PC-3 (cell line): ENCODE measurements at regions not wholly inside any gene's neighbourhood (a gene's known extent, or its start where the extent isn't known, plus 50 kb on each side); places are given as distances from the start of the nearest gene placed in this dataset.

ENCODE experiments used
- ATAC-seq: fragments of 200-7000 bp; cut with Tn5 transposase; 2 replicates; pipeline ENCODE4 v1.9.1; 2020; ENCODE audit warnings: mild to moderate bottlenecking, moderate library complexity
- BruUV-seq: library from RNA; stranded (reverse); fragments of 400-500 nt; replicated peaks from 2 replicates; lab custom pipeline; 2021; lab: Mats Ljungman, UMichigan
- CTCF ChIA-PET: fragments of 300-600 bp; sonication (Branson Sonifier 250); formaldehyde crosslinking; loops from one replicate; lab custom pipeline; 2022; ENCODE audit warnings: antibody characterized with exemption; lab: Charles Lee
- POLR2A ChIA-PET: fragments of 300-600 bp; sonication (Branson Sonifier 250); formaldehyde crosslinking; loops from one replicate; lab custom pipeline; 2022; ENCODE audit warnings: antibody characterized with exemption; ENCODE audit not compliant: unreplicated experiment; lab: Charles Lee
- DNase-seq: peaks from one replicate; pipeline ENCODE4 v3.0.0-alpha.2; 2015
- H2AFZ ChIP-seq: fragments of 300-600 bp; sonication (generic); 2 replicates; pipeline ENCODE4 v1.6.0; 2016; ENCODE audit warnings: antibody characterized with exemption, low read length
- H3F3A ChIP-seq: fragments of 300-600 bp; sonication (generic); one replicate; pipeline ENCODE4 v1.6.0; 2017; ENCODE audit warnings: antibody characterized with exemption, low read length, control low read depth, mild to moderate bottlenecking; ENCODE audit not compliant: unreplicated experiment
- H3K27ac ChIP-seq: fragments of 300-600 bp; sonication (generic); 2 replicates; pipeline ENCODE4 v1.5.1; 2016; ENCODE audit warnings: mild to moderate bottlenecking, low read length
- H3K27me3 ChIP-seq: fragments of 300-600 bp; sonication (generic); 2 replicates; pipeline ENCODE4 v1.6.1; 2016; ENCODE audit warnings: low read length, mixed read lengths
- H3K36me3 ChIP-seq: fragments of 300-600 bp; sonication (generic); 2 replicates; pipeline ENCODE4 v1.6.1; 2016; ENCODE audit warnings: low read depth, mixed run types, low read length, mixed read lengths
- H3K4me1 ChIP-seq: fragments of 300-600 bp; sonication (generic); 2 replicates; pipeline ENCODE4 v1.5.1; 2016; ENCODE audit warnings: low read length; ENCODE audit not compliant: insufficient read depth
- H3K4me2 ChIP-seq: fragments of 300-600 bp; sonication (generic); 2 replicates; pipeline ENCODE4 v1.6.0; 2016; ENCODE audit warnings: low read length
- H3K4me3 ChIP-seq: fragments of 300-600 bp; sonication (generic); 2 replicates; pipeline ENCODE4 v1.5.1; 2016; ENCODE audit warnings: mild to moderate bottlenecking, low read length, mixed read lengths
- H3K79me2 ChIP-seq: fragments of 300-600 bp; sonication (generic); 2 replicates; pipeline ENCODE4 v1.6.1; 2017; ENCODE audit warnings: low read length, mixed read lengths
- H3K9ac ChIP-seq: fragments of 300-600 bp; sonication (generic); 2 replicates; pipeline ENCODE4 v1.6.0; 2016; ENCODE audit warnings: mild to moderate bottlenecking, low read length
- H3K9me2 ChIP-seq: fragments of 300-600 bp; sonication (generic); replicated peaks from 2 replicates; pipeline ENCODE4 v1.6.1; 2016; ENCODE audit warnings: mixed run types, low read length, mixed read lengths
- H3K9me3 ChIP-seq: fragments of 300-600 bp; sonication (generic); 2 replicates; pipeline ENCODE4 v1.6.1; 2016; ENCODE audit warnings: low read length, mixed read lengths
- H4K20me1 ChIP-seq: fragments of 300-600 bp; sonication (generic); 2 replicates; pipeline ENCODE4 v1.6.1; 2016; ENCODE audit warnings: low read length, mixed read lengths
- CTCF ChIP-seq: fragments of 300-600 bp; sonication (generic); conservative IDR thresholded peaks from 2 replicates; pipeline ENCODE4 v1.5.1; 2017; ENCODE audit warnings: antibody characterized with exemption, low read depth, mild to moderate bottlenecking, low read length
- EZH2 ChIP-seq: fragments of 300-600 bp; sonication (generic); IDR thresholded peaks from one replicate; pipeline ENCODE4 v1.6.1; 2017; ENCODE audit warnings: antibody characterized with exemption, mild to moderate bottlenecking, low read length; ENCODE audit not compliant: unreplicated experiment
- EZH2phosphoT487 ChIP-seq: fragments of 300-600 bp; sonication (generic); IDR thresholded peaks from 2 replicates; pipeline ENCODE4 v1.6.1; 2018; ENCODE audit warnings: mild to moderate bottlenecking, antibody characterized with exemption, low read length, borderline replicate concordance
- intact Hi-C: fragments of 100-400 bp; cut with micrococcal nuclease; formaldehyde crosslinking; loops from 2 replicates; pipeline ENCODE4 v1.9.0; 2023

DNA sequence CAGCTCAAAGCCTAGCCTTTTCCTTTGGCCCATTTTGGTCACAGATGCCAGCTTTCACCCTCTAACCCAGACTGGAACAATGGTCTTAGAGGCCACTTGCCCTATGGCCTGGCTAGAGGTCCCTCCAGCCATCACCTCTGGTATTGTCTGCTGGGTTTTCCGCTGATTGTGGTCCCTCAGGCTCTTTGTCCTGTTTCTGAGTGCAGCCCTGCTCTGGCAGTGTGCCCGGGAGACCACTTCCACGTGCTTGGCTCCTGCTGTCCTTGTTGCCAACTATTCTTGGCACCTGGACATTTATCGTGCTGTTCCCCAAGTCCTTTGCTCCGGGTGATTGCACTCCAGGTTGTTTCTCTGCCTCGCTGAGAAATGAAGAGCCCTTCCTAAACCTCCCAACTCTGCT lies 53.3 kb upstream of the FAM180A start:
- ATAC-seq (no peak), DNase-seq (no peak)
- Histone ChIP-seq H3K4me3 (no peak overlapping the region), H2AFZ (no peak overlapping the region), H4K20me1 (no peaks in the 10 kb centered on the region), H3K9me2 (no peaks in the 10 kb centered on the region), H3K27me3 (no peaks in the 10 kb centered on the region), H3K79me2 (no peaks in the 10 kb centered on the region), H3K4me1 (no peaks in the 10 kb centered on the region), H3K4me2 (no peak overlapping the region), H3K9ac (no peak overlapping the region), H3K27ac (no peak overlapping the region), H3K9me3 (no peaks in the 10 kb centered on the region), H3F3A (no peaks in the 10 kb centered on the region), H3K36me3 (no peaks in the 10 kb centered on the region)
- BruUV-seq: no TSS peak
- intact Hi-C loops: loop anchor here (1.0 to 5.0 kb wide), 4 partner anchors 139 to 1790 kb away; partner anchors contain the start of gene STMP1
- TF ChIP-seq EZH2: no peak
- no peak for TF ChIP-seq EZH2phosphoT487
- TF ChIP-seq CTCF: no peak
- POLR2A ChIA-PET: no interaction called here
- CTCF ChIA-PET: interaction anchor here (0.6 kb wide), 1 partner anchor 106 kb away, joined by 3 read pairs; no protein-coding TSS in a partner anchor

GRCh38 chr7:135801045-135801693 lies 52.6 kb upstream of the FAM180A start:
- ATAC-seq: peak; percentile 64

More at GRCh38 chr7:135801045-135801693, 52.6 kb upstream of the FAM180A start:
- H3K36me3 ChIP-seq: no peaks in the 10 kb centered on the region
- H3K9me2 ChIP-seq: no peaks in the 10 kb centered on the region
- H3K27ac ChIP-seq: no peak overlapping the region
- no peaks in the 10 kb centered on the region for H3K79me2 ChIP-seq
- intact Hi-C loops: loop anchor here (1.0 to 5.0 kb wide), 4 partner anchors 138 to 1791 kb away; partner anchors contain the start of gene STMP1
- H3F3A ChIP-seq: no peaks in the 10 kb centered on the region
- POLR2A ChIA-PET: no interaction called here
- H3K9ac ChIP-seq: no peak overlapping the region
- TF ChIP-seq EZH2phosphoT487 (no peak), CTCF (peak; percentile 88)
- peak overlapping the region; percentile 60 for H3K4me2 ChIP-seq
- CTCF ChIA-PET: interaction anchor here (0.6 kb wide), 3 partner anchors 106 to 212 kb away, joined by 3 to 5 read pairs (median 3); no protein-coding TSS in a partner anchor
- no peaks in the 10 kb centered on the region for H3K27me3 ChIP-seq
- H4K20me1 ChIP-seq: no peaks in the 10 kb centered on the region
- peak; percentile 80 for DNase-seq
- no TSS peak for BruUV-seq
- peak overlapping the region; percentile 61 for H2AFZ ChIP-seq
- 0 out of 2 replicates have a peak overlapping the region, but pooled peaks have one; percentile 6 for H3K4me3 ChIP-seq
- no peaks in the 10 kb centered on the region for H3K4me1 ChIP-seq
- no peaks in the 10 kb centered on the region for H3K9me3 ChIP-seq
